ENCODE measurements at regions not wholly inside any gene's neighbourhood (a gene's known extent, or its start where the extent isn't known, plus 50 kb on each side); places are given as distances from the start of the nearest gene placed in this dataset.

- no peaks in the 10 kb centered on the region for H3K9me2 ChIP-seq (ENCODE audit: insufficient read depth)
- no peak overlapping the region for H3K4me2 ChIP-seq (ENCODE audit: low read length)
- BruUV-seq (replicated peaks) = no TSS peak
- no peak overlapping the region for H3K4me3 ChIP-seq (replicated peaks in 1 of 2; ENCODE audit: low read depth in 1 of 2, low read length in 2 of 2)
- H2AFZ ChIP-seq (ENCODE audit: low read depth, low read length, poor library complexity, severe bottlenecking) = no peak overlapping the region
- ATAC-seq (no peak), DNase-seq (ENCODE audit: low read depth, low spot score) (no peak)
- no peaks in the 10 kb centered on the region for H3K9me3 ChIP-seq (ENCODE audit: control insufficient read depth in 1 of 2, insufficient read depth in 1 of 2, low read depth in 1 of 2, low read length in 2 of 2)
- intact Hi-C loops (cut with micrococcal nuclease) = no loop called here
- H3K79me2 ChIP-seq (ENCODE audit: insufficient read depth, low read length) = no peaks in the 10 kb centered on the region
- no peak overlapping the region for H3K9ac ChIP-seq (ENCODE audit: low read length)
- RAD21 ChIA-PET (ENCODE audit: low non-redundant PET in 1 of 2, low total read pairs in 2 of 2, uncharacterized antibody in 2 of 2, unreplicated experiment in 2 of 2) = no interaction called here
- H3K36me3 ChIP-seq (ENCODE audit: control insufficient read depth in 1 of 2, insufficient read depth in 2 of 2, low read length in 2 of 2) = no peaks in the 10 kb centered on the region
- POLR2A ChIA-PET = no interaction called here
- H3K27me3 ChIP-seq (ENCODE audit: insufficient read depth, low read length) = no peaks in the 10 kb centered on the region
- TF ChIP-seq SP1 (IDR thresholded peaks at IDR 0.05; ENCODE audit: low read depth) (no peak), POLR2AphosphoS5 (IDR thresholded peaks at IDR 0.05; ENCODE audit: low read depth, low read length) (no peak)
- CTCF ChIA-PET = no interaction called here
- no peaks in the 10 kb centered on the region for H3K4me1 ChIP-seq (ENCODE audit: control insufficient read depth in 1 of 2, insufficient read depth in 2 of 2, low read length in 2 of 2)
- H4K20me1 ChIP-seq (ENCODE audit: insufficient read depth) = no peaks in the 10 kb centered on the region
- H3K27ac ChIP-seq (ENCODE audit: low read depth, low read length) = no peak overlapping the region
Measured at GRCh38 chr2:12044857-12045256, 298.4 kb downstream of the LPIN1 start.

DNA sequence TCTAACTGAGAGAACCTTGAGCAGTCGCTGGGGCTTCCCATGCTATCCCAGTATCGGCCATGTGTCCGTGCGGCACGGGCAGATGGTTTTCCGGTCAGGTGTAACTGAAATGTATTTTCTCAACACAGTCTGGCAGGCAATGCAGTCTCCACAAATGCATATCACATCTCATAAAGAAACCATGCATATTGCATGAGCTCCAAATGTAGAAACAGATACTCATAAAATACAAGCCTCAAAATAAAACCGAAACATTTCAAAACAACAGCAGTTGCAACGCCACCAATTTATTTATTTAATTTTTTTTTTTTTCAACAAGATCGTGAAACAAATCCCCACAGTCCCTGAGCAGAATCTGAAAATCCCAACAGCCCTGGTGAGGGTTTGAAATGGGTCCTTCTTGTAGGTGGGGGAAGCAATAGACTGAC lies 299.4 kb downstream of the LPIN1 start:
- BruUV-seq (replicated peaks) = no TSS peak
- no peak overlapping the region for H2AFZ ChIP-seq (ENCODE audit: low read depth, low read length, poor library complexity, severe bottlenecking)
- H3K9me2 ChIP-seq (ENCODE audit: insufficient read depth) = no peaks in the 10 kb centered on the region
- no peak overlapping the region for H3K27ac ChIP-seq (ENCODE audit: low read depth, low read length)
- no peak overlapping the region for H3K4me2 ChIP-seq (ENCODE audit: low read length)
- no peaks in the 10 kb centered on the region for H3K9me3 ChIP-seq (ENCODE audit: control insufficient read depth in 1 of 2, insufficient read depth in 1 of 2, low read depth in 1 of 2, low read length in 2 of 2)
- no peaks in the 10 kb centered on the region for H4K20me1 ChIP-seq (ENCODE audit: insufficient read depth)
- ChIA-PET CTCF (no interaction called here), POLR2A (no interaction called here), RAD21 (ENCODE audit: low non-redundant PET in 1 of 2, low total read pairs in 2 of 2, uncharacterized antibody in 2 of 2, unreplicated experiment in 2 of 2) (no interaction called here)
- no peak for TF ChIP-seq SP1 (IDR thresholded peaks at IDR 0.05; ENCODE audit: low read depth)
- TF ChIP-seq EZH2 (IDR thresholded peaks at IDR 0.05) = no peak
- no peak overlapping the region for H3K4me3 ChIP-seq (replicated peaks in 1 of 2; ENCODE audit: low read depth in 1 of 2, low read length in 2 of 2)
- H3K79me2 ChIP-seq (ENCODE audit: insufficient read depth, low read length) = no peaks in the 10 kb centered on the region
- no peak for DNase-seq (ENCODE audit: low read depth, low spot score)
- H3K9ac ChIP-seq (ENCODE audit: low read length) = no peak overlapping the region
- ATAC-seq = no peak
- H3K36me3 ChIP-seq (ENCODE audit: control insufficient read depth in 1 of 2, insufficient read depth in 2 of 2, low read length in 2 of 2) = no peaks in the 10 kb centered on the region
- no peaks in the 10 kb centered on the region for H3K4me1 ChIP-seq (ENCODE audit: control insufficient read depth in 1 of 2, insufficient read depth in 2 of 2, low read length in 2 of 2)
- intact Hi-C loops (cut with micrococcal nuclease) = no loop called here
- H3K27me3 ChIP-seq (ENCODE audit: insufficient read depth, low read length) = no peaks in the 10 kb centered on the region

- Histone ChIP-seq H4K20me1 (ENCODE audit: insufficient read depth) (no peaks in the 10 kb centered on the region), H3K36me3 (ENCODE audit: control insufficient read depth in 1 of 2, insufficient read depth in 2 of 2, low read length in 2 of 2) (no peaks in the 10 kb centered on the region), H3K9ac (ENCODE audit: low read length) (no peak overlapping the region), H3K4me2 (ENCODE audit: low read length) (no peak overlapping the region), H3K4me3 (replicated peaks in 1 of 2; ENCODE audit: low read depth in 1 of 2, low read length in 2 of 2) (no peak overlapping the region), H2AFZ (ENCODE audit: low read depth, low read length, poor library complexity, severe bottlenecking) (no peak overlapping the region), H3K27ac (ENCODE audit: low read depth, low read length) (no peak overlapping the region), H3K79me2 (ENCODE audit: insufficient read depth, low read length) (no peaks in the 10 kb centered on the region), H3K9me2 (ENCODE audit: insufficient read depth) (no peaks in the 10 kb centered on the region), H3K9me3 (ENCODE audit: control insufficient read depth in 1 of 2, insufficient read depth in 1 of 2, low read depth in 1 of 2, low read length in 2 of 2) (no peaks in the 10 kb centered on the region), H3K27me3 (ENCODE audit: insufficient read depth, low read length) (no peaks in the 10 kb centered on the region), H3K4me1 (ENCODE audit: control insufficient read depth in 1 of 2, insufficient read depth in 2 of 2, low read length in 2 of 2) (no peaks in the 10 kb centered on the region)
- intact Hi-C loops (cut with micrococcal nuclease) = no loop called here
- TF ChIP-seq SP1 (IDR thresholded peaks at IDR 0.05; ENCODE audit: low read depth) (no peak), ZFX (IDR thresholded peaks at IDR 0.05) (no peak), MAX (IDR thresholded peaks at IDR 0.05) (no peak), YY1 (IDR thresholded peaks at IDR 0.05; ENCODE audit: extremely low read depth, insufficient replicate concordance, low read depth, low read length) (no peak), POLR2AphosphoS5 (IDR thresholded peaks at IDR 0.05; ENCODE audit: low read depth, low read length) (no peak)
- TF ChIP-seq, protein P1, sequence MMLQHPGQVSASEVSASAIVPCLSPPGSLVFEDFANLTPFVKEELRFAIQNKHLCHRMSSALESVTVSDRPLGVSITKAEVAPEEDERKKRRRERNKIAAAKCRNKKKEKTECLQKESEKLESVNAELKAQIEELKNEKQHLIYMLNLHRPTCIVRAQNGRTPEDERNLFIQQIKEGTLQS (IDR thresholded peaks at IDR 0.05) = no peak
- TF ChIP-seq, protein P2, sequence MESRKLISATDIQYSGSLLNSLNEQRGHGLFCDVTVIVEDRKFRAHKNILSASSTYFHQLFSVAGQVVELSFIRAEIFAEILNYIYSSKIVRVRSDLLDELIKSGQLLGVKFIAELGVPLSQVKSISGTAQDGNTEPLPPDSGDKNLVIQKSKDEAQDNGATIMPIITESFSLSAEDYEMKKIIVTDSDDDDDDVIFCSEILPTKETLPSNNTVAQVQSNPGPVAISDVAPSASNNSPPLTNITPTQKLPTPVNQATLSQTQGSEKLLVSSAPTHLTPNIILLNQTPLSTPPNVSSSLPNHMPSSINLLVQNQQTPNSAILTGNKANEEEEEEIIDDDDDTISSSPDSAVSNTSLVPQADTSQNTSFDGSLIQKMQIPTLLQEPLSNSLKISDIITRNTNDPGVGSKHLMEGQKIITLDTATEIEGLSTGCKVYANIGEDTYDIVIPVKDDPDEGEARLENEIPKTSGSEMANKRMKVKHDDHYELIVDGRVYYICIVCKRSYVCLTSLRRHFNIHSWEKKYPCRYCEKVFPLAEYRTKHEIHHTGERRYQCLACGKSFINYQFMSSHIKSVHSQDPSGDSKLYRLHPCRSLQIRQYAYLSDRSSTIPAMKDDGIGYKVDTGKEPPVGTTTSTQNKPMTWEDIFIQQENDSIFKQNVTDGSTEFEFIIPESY (IDR thresholded peaks at IDR 0.05; ENCODE audit: extremely low read depth, insufficient replicate concordance, low read length) = no peak
- no peak for DNase-seq (ENCODE audit: low read depth, low spot score)
- ChIA-PET RAD21 (ENCODE audit: low non-redundant PET in 1 of 2, low total read pairs in 2 of 2, uncharacterized antibody in 2 of 2, unreplicated experiment in 2 of 2) (no interaction called here), POLR2A (no interaction called here), CTCF (no interaction called here)
- BruUV-seq (replicated peaks) = no TSS peak
- no peak for ATAC-seq
Measured at GRCh38 chr2:12046641-12047040, 300.2 kb downstream of the LPIN1 start.
